ENCODE measurements at regions not wholly inside any gene's neighbourhood (a gene's known extent, or its start where the extent isn't known, plus 50 kb on each side); places are given as distances from the start of the nearest gene placed in this dataset.
A peak's percentile ranks its signal among the peaks of the same experiment; 100 is the strongest.

- Histone ChIP-seq H3K27me3 (ENCODE audit: low read length) (no peaks in the 10 kb centered on the region), H3K9ac (ENCODE audit: low read length) (no peak overlapping the region), H4K20me1 (ENCODE audit: low read length) (no peaks in the 10 kb centered on the region), H3K9me2 (replicated peaks; ENCODE audit: low read length) (no peaks in the 10 kb centered on the region), H3K27ac (ENCODE audit: low read length) (no peak overlapping the region), H3K4me2 (ENCODE audit: low read length) (no peak overlapping the region), H3K36me3 (ENCODE audit: low read depth, low read length) (no peaks in the 10 kb centered on the region), H3K4me1 (ENCODE audit: insufficient read depth, low read length) (no peaks in the 10 kb centered on the region), H2AFZ (ENCODE audit: low read length) (no peak overlapping the region), H3F3A (ENCODE audit: low read length, unreplicated experiment) (no peaks in the 10 kb centered on the region), H3K79me2 (ENCODE audit: low read length) (no peaks in the 10 kb centered on the region), H3K9me3 (ENCODE audit: low read length) (no peaks in the 10 kb centered on the region), H3K4me3 (ENCODE audit: low read length) (no peak overlapping the region)
- BruUV-seq (replicated peaks): no TSS peak
- intact Hi-C loops (cut with micrococcal nuclease): loop anchor here (5.0 kb wide), 1 partner anchor 189 kb away; no protein-coding TSS in a partner anchor
- DNase-seq (no peak), ATAC-seq (peak; percentile 42; the same call in 1 of the 2 replicates)
- CTCF ChIA-PET: interaction anchor here (0.6 kb wide), 1 partner anchor 1464 kb away, joined by 3 read pairs; no protein-coding TSS in a partner anchor
- TF ChIP-seq CTCF (conservative IDR thresholded peaks at IDR 0.05; ENCODE audit: low read depth, low read length) (0 out of 2 replicates have a peak, but pooled peaks have one; percentile 12), EZH2phosphoT487 (IDR thresholded peaks at IDR 0.05; ENCODE audit: borderline replicate concordance, low read length) (no peak)
- POLR2A ChIA-PET (ENCODE audit: unreplicated experiment): interaction anchor here (0.6 kb wide), 1 partner anchor 254 kb away, joined by 4 read pairs; no protein-coding TSS in a partner anchor
Measured at GRCh38 chr3:162041622-162042021, 545.0 kb downstream of the OTOL1 start.

- ChIA-PET POLR2A (ENCODE audit: unreplicated experiment) (no interaction called here), CTCF (no interaction called here)
- Histone ChIP-seq H3K4me3 (ENCODE audit: low read length) (no peak overlapping the region), H3K9me3 (ENCODE audit: low read length) (no peaks in the 10 kb centered on the region), H3F3A (ENCODE audit: low read length, unreplicated experiment) (no peaks in the 10 kb centered on the region), H3K27ac (ENCODE audit: low read length) (no peak overlapping the region), H3K9ac (ENCODE audit: low read length) (no peak overlapping the region), H4K20me1 (ENCODE audit: low read length) (no peaks in the 10 kb centered on the region), H3K27me3 (ENCODE audit: low read length) (no peaks in the 10 kb centered on the region), H3K79me2 (ENCODE audit: low read length) (no peaks in the 10 kb centered on the region), H2AFZ (ENCODE audit: low read length) (no peak overlapping the region), H3K36me3 (ENCODE audit: low read depth, low read length) (no peaks in the 10 kb centered on the region), H3K4me1 (ENCODE audit: insufficient read depth, low read length) (no peaks in the 10 kb centered on the region), H3K9me2 (replicated peaks; ENCODE audit: low read length) (no peaks in the 10 kb centered on the region), H3K4me2 (ENCODE audit: low read length) (no peak overlapping the region)
- ATAC-seq (no peak), DNase-seq (no peak)
- intact Hi-C loops (cut with micrococcal nuclease): no loop called here
- TF ChIP-seq EZH2phosphoT487 (IDR thresholded peaks at IDR 0.05; ENCODE audit: borderline replicate concordance, low read length) (no peak), CTCF (conservative IDR thresholded peaks at IDR 0.05; ENCODE audit: low read depth, low read length) (no peak), EZH2 (IDR thresholded peaks at IDR 0.05; ENCODE audit: low read length, unreplicated experiment) (no peak)
- no TSS peak for BruUV-seq (replicated peaks)
Measured at GRCh38 chr3:162052636-162053035, 556.0 kb downstream of the OTOL1 start.

- BruUV-seq (replicated peaks): no TSS peak
- no peak for DNase-seq
- Histone ChIP-seq H3K9me3 (ENCODE audit: low read length) (no peaks in the 10 kb centered on the region), H3F3A (ENCODE audit: low read length, unreplicated experiment) (no peaks in the 10 kb centered on the region), H3K4me2 (ENCODE audit: low read length) (no peak overlapping the region), H3K4me1 (ENCODE audit: insufficient read depth, low read length) (no peaks in the 10 kb centered on the region), H3K4me3 (ENCODE audit: low read length) (no peak overlapping the region), H2AFZ (ENCODE audit: low read length) (no peak overlapping the region), H4K20me1 (ENCODE audit: low read length) (no peaks in the 10 kb centered on the region), H3K27ac (ENCODE audit: low read length) (no peak overlapping the region), H3K27me3 (ENCODE audit: low read length) (no peaks in the 10 kb centered on the region), H3K79me2 (ENCODE audit: low read length) (no peaks in the 10 kb centered on the region), H3K36me3 (ENCODE audit: low read depth, low read length) (no peaks in the 10 kb centered on the region), H3K9me2 (replicated peaks; ENCODE audit: low read length) (no peaks in the 10 kb centered on the region), H3K9ac (ENCODE audit: low read length) (no peak overlapping the region)
- ChIA-PET POLR2A (ENCODE audit: unreplicated experiment) (interaction anchor here (0.5 kb wide), 1 partner anchor 1909 kb away, joined by 6 read pairs; no protein-coding TSS in a partner anchor), CTCF (no interaction called here)
- intact Hi-C loops (cut with micrococcal nuclease): no loop called here
- peak; percentile 18; the same call in 1 of the 2 replicates for ATAC-seq
- TF ChIP-seq EZH2phosphoT487 (IDR thresholded peaks at IDR 0.05; ENCODE audit: borderline replicate concordance, low read length) (no peak), CTCF (conservative IDR thresholded peaks at IDR 0.05; ENCODE audit: low read depth, low read length) (no peak), EZH2 (IDR thresholded peaks at IDR 0.05; ENCODE audit: low read length, unreplicated experiment) (no peak)
Measured at GRCh38 chr3:162072656-162073164, 576.1 kb downstream of the OTOL1 start.
